ENCODE measurements at regions not wholly inside any gene's neighbourhood (a gene's known extent, or its start where the extent isn't known, plus 50 kb on each side); places are given as distances from the start of the nearest gene placed in this dataset.

DNA sequence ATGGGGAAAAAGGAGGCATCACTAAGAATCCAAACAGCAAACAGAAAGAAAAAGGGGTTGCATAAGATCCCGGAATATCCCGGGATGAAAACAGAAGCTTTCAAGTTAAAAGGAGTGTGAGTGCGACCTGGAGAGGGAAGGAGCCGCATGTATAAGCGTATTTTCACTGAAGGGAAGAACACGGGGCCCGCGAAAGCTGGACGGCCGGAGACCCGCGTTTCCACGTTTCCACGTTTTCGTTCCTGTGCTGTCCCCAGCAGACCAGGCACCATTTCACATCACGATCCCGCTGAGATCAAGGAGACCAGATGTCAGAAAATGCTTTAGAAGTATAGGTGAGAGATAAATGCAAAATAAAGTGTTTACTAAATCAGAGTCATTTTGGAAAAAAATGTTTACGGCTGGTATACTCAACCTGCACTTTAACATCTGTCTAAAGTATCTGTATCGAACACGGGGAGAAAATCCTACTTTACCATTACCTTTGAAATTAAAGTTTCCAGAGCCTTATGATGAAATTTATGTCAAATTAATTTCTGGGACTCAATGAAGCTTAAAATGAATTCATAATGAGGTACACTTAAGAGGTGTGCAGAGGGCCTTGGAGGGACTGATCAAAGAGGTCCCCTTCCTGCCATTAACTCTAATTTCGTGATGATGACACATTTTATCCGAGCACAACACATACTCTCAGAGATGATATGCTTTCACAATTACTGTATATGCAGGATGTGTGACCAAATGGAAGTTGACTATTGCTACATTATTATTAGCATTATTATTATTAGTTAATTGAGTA lies 71.0 kb upstream of the SALL3 start:
- H3K27me3 ChIP-seq (ENCODE audit: insufficient read depth, low read length, poor library complexity): peaks cover 4% of the 10 kb centered on the region
- peaks cover under 1% of the 10 kb centered on the region; the same call in 1 of the 2 replicates for H4K20me1 ChIP-seq (ENCODE audit: insufficient read depth, low read length)
- H3K4me1 ChIP-seq (ENCODE audit: insufficient read depth, low read length): no peaks in the 10 kb centered on the region
- H2AFZ ChIP-seq (ENCODE audit: low read depth, low read length): no peak overlapping the region
- TF ChIP-seq, protein P1, sequence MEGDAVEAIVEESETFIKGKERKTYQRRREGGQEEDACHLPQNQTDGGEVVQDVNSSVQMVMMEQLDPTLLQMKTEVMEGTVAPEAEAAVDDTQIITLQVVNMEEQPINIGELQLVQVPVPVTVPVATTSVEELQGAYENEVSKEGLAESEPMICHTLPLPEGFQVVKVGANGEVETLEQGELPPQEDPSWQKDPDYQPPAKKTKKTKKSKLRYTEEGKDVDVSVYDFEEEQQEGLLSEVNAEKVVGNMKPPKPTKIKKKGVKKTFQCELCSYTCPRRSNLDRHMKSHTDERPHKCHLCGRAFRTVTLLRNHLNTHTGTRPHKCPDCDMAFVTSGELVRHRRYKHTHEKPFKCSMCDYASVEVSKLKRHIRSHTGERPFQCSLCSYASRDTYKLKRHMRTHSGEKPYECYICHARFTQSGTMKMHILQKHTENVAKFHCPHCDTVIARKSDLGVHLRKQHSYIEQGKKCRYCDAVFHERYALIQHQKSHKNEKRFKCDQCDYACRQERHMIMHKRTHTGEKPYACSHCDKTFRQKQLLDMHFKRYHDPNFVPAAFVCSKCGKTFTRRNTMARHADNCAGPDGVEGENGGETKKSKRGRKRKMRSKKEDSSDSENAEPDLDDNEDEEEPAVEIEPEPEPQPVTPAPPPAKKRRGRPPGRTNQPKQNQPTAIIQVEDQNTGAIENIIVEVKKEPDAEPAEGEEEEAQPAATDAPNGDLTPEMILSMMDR (IDR thresholded peaks at IDR 0.05; ENCODE audit: borderline replicate concordance, extremely low read depth, low read length, poor library complexity, severe bottlenecking): no peak
- no peak for TF ChIP-seq EZH2 (IDR thresholded peaks at IDR 0.05; ENCODE audit: borderline replicate concordance, low read depth, low read length, severe bottlenecking)
- H3K27ac ChIP-seq (ENCODE audit: low read length): no peak overlapping the region
- no peak for ATAC-seq (ENCODE audit: insufficient read depth, low read depth)
- H3K36me3 ChIP-seq (ENCODE audit: insufficient read depth, low read length): no peaks in the 10 kb centered on the region
- no peaks in the 10 kb centered on the region for H3K79me2 ChIP-seq (ENCODE audit: insufficient read depth, low read length)
- DNase-seq: no peak
- H3K9ac ChIP-seq (ENCODE audit: low read depth, low read length): no peak overlapping the region
- H3K4me2 ChIP-seq (ENCODE audit: insufficient read depth, low read length): no peak overlapping the region
- H3K4me3 ChIP-seq (ENCODE audit: low read depth in 1 of 2, low read length in 2 of 2): no peak overlapping the region
- no peaks in the 10 kb centered on the region for H3K9me3 ChIP-seq (ENCODE audit: insufficient read depth, low read length, severe bottlenecking)

- Histone ChIP-seq H4K20me1 (ENCODE audit: insufficient read depth, low read length) (peaks cover 3% of the 10 kb centered on the region; the same call in 1 of the 2 replicates), H3K4me3 (ENCODE audit: low read depth in 1 of 2, low read length in 2 of 2) (no peak overlapping the region), H3K36me3 (ENCODE audit: insufficient read depth, low read length) (no peaks in the 10 kb centered on the region), H3K27ac (ENCODE audit: low read length) (no peak overlapping the region), H3K79me2 (ENCODE audit: insufficient read depth, low read length) (no peaks in the 10 kb centered on the region), H3K9me3 (ENCODE audit: insufficient read depth, low read length, severe bottlenecking) (no peaks in the 10 kb centered on the region), H3K4me2 (ENCODE audit: insufficient read depth, low read length) (no peak overlapping the region), H3K27me3 (ENCODE audit: insufficient read depth, low read length, poor library complexity) (peaks cover 23% of the 10 kb centered on the region), H3K9ac (ENCODE audit: low read depth, low read length) (no peak overlapping the region), H2AFZ (ENCODE audit: low read depth, low read length) (no peak overlapping the region), H3K4me1 (ENCODE audit: insufficient read depth, low read length) (peaks cover 17% of the 10 kb centered on the region)
- DNase-seq: no peak
- ATAC-seq (ENCODE audit: insufficient read depth, low read depth): no peak
- TF ChIP-seq EZH2 (IDR thresholded peaks at IDR 0.05; ENCODE audit: borderline replicate concordance, low read depth, low read length, severe bottlenecking): no peak
- TF ChIP-seq, protein P1 (IDR thresholded peaks at IDR 0.05; ENCODE audit: borderline replicate concordance, extremely low read depth, low read length, poor library complexity, severe bottlenecking): no peak
These were observed 67.8 kb upstream of the SALL3 start for GRCh38 chr18:78911751-78912283.

DNA sequence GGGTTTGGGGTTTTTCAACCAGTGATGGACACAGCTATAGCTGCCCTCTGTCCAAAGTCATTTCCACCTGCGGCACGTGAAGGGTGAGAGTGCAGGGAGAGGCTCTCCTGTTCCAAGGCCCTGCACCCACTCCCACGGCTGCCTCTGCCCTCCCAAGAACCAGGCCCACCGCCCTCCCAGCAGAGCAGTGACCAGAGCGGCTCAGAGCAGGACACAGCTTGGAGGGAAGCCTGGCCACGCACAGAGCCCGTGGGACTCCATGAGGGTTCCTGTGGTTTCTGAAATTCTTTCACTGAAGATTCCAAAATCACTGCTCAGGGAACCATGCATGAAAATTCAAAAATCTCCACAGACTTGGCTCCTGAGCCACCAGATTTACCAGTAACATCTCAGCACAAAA lies 67.3 kb upstream of the SALL3 start:
- Histone ChIP-seq H3K9me3 (ENCODE audit: insufficient read depth, low read length, severe bottlenecking) (no peaks in the 10 kb centered on the region), H3K79me2 (ENCODE audit: insufficient read depth, low read length) (no peaks in the 10 kb centered on the region), H3K27me3 (ENCODE audit: insufficient read depth, low read length, poor library complexity) (peaks cover 23% of the 10 kb centered on the region), H4K20me1 (ENCODE audit: insufficient read depth, low read length) (peaks cover 3% of the 10 kb centered on the region; the same call in 1 of the 2 replicates), H3K4me2 (ENCODE audit: insufficient read depth, low read length) (no peak overlapping the region), H3K9ac (ENCODE audit: low read depth, low read length) (no peak overlapping the region), H2AFZ (ENCODE audit: low read depth, low read length) (no peak overlapping the region), H3K27ac (ENCODE audit: low read length) (no peak overlapping the region), H3K36me3 (ENCODE audit: insufficient read depth, low read length) (no peaks in the 10 kb centered on the region), H3K4me1 (ENCODE audit: insufficient read depth, low read length) (peaks cover 17% of the 10 kb centered on the region), H3K4me3 (ENCODE audit: low read depth in 1 of 2, low read length in 2 of 2) (no peak overlapping the region)
- ATAC-seq (ENCODE audit: insufficient read depth, low read depth) (no peak), DNase-seq (no peak)
- TF ChIP-seq, protein P1 (IDR thresholded peaks at IDR 0.05; ENCODE audit: borderline replicate concordance, extremely low read depth, low read length, poor library complexity, severe bottlenecking): no peak
- no peak for TF ChIP-seq EZH2 (IDR thresholded peaks at IDR 0.05; ENCODE audit: borderline replicate concordance, low read depth, low read length, severe bottlenecking)

Data from DND-41 (cell line).